ENCODE measurements at regions not wholly inside any gene's neighbourhood (a gene's known extent, or its start where the extent isn't known, plus 50 kb on each side); places are given as distances from the start of the nearest gene placed in this dataset.

DNA sequence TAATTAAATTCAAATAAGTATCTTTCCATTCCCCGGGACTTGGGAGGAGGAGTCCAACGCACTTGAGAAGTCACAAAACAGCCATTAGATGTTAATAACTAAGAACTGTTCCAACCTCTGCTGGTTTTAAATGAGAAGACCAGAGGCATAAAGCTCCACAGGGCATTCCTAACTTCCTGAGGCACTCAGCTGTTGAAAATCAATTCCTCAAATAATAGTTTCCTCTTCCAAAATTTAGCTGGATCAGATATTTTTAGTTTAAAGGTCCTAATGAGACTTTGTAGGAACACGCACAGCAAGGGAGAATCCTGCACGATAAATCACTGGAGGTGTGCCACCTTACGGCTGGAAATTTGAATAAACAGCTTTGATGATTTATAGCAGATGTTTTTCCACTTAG lies 504.3 kb upstream of the ZFP42 start:
- H3K4me3 ChIP-seq, result no peak overlapping the region
- H3K27ac ChIP-seq, result no peak overlapping the region
- no peaks in the 10 kb centered on the region for H3K9me3 ChIP-seq (ENCODE audit: low read depth)
- no peaks in the 10 kb centered on the region for H3K4me1 ChIP-seq (ENCODE audit: low read depth)
- H3K27me3 ChIP-seq, result no peaks in the 10 kb centered on the region
- TF ChIP-seq, protein P1, sequence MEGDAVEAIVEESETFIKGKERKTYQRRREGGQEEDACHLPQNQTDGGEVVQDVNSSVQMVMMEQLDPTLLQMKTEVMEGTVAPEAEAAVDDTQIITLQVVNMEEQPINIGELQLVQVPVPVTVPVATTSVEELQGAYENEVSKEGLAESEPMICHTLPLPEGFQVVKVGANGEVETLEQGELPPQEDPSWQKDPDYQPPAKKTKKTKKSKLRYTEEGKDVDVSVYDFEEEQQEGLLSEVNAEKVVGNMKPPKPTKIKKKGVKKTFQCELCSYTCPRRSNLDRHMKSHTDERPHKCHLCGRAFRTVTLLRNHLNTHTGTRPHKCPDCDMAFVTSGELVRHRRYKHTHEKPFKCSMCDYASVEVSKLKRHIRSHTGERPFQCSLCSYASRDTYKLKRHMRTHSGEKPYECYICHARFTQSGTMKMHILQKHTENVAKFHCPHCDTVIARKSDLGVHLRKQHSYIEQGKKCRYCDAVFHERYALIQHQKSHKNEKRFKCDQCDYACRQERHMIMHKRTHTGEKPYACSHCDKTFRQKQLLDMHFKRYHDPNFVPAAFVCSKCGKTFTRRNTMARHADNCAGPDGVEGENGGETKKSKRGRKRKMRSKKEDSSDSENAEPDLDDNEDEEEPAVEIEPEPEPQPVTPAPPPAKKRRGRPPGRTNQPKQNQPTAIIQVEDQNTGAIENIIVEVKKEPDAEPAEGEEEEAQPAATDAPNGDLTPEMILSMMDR (IDR thresholded peaks at IDR 0.05; ENCODE audit: low read depth, low read length), result no peak
- no peak for DNase-seq (ENCODE audit: low read depth in 1 of 2, low spot score in 1 of 2)
- H3K36me3 ChIP-seq, result no peaks in the 10 kb centered on the region

DNA sequence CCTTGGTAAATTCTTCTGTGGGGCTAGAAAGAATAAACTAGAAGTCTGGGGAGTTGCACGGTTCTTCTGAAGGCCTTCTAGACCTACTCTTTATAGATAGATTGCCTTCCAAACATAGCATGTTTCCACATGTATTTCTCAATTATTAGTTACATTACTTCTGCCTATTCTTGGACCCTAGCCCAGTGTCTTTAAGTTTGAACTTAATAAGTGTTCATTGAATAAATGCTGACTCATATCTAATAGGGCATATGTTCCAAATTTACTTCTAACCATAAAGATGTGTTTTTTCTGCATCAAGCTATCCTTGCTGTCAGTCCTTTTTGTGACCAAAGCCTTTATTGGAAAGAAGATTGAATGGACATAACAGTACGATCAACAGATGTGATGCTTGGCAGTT lies 503.6 kb upstream of the ZFP42 start:
- no peak overlapping the region for H3K4me3 ChIP-seq
- no peaks in the 10 kb centered on the region for H3K9me3 ChIP-seq (ENCODE audit: low read depth)
- H3K27ac ChIP-seq, result no peak overlapping the region
- no peak for DNase-seq (ENCODE audit: low read depth in 1 of 2, low spot score in 1 of 2)
- no peaks in the 10 kb centered on the region for H3K4me1 ChIP-seq (ENCODE audit: low read depth)
- no peaks in the 10 kb centered on the region for H3K36me3 ChIP-seq
- no peaks in the 10 kb centered on the region for H3K27me3 ChIP-seq
- TF ChIP-seq, protein P1 (IDR thresholded peaks at IDR 0.05; ENCODE audit: low read depth, low read length), result no peak

- Histone ChIP-seq H3K4me3 (no peak overlapping the region), H3K9me3 (ENCODE audit: low read depth) (no peaks in the 10 kb centered on the region), H3K4me1 (ENCODE audit: low read depth) (no peaks in the 10 kb centered on the region), H3K36me3 (no peaks in the 10 kb centered on the region), H3K27me3 (no peaks in the 10 kb centered on the region), H3K27ac (no peak overlapping the region)
- TF ChIP-seq, protein P1 (IDR thresholded peaks at IDR 0.05; ENCODE audit: low read depth, low read length), result no peak
- no peak for DNase-seq (ENCODE audit: low read depth in 1 of 2, low spot score in 1 of 2)
These were observed 501.9 kb upstream of the ZFP42 start for GRCh38 chr4:187493661-187494060.

DNA sequence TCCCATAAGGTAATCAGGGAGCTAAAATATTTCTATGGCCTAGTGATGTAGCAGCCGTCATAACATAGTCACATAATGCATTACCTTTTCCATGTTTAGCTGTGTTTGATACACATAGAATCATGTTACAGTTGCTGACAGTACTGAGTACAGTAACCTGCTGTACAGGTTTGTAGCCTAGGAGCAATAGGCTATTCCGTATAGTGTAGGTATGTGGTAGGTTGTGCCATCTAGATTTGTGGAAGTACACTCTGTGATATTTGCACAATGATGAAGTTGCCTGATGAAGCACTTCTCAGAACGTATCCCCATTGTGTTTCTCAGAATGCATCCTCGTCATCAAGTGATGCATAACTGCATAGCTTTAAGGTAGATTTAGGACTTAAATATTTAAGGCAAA lies 495.6 kb upstream of the ZFP42 start:
- Histone ChIP-seq H3K4me3 (no peak overlapping the region), H3K27me3 (no peaks in the 10 kb centered on the region), H3K36me3 (no peaks in the 10 kb centered on the region), H3K9me3 (ENCODE audit: low read depth) (no peaks in the 10 kb centered on the region), H3K27ac (no peak overlapping the region), H3K4me1 (ENCODE audit: low read depth) (no peaks in the 10 kb centered on the region)
- TF ChIP-seq, protein P1 (IDR thresholded peaks at IDR 0.05; ENCODE audit: low read depth, low read length), result no peak
- no peak for DNase-seq (ENCODE audit: low read depth in 1 of 2, low spot score in 1 of 2)

- TF ChIP-seq, protein P1 (IDR thresholded peaks at IDR 0.05; ENCODE audit: low read depth, low read length), result no peak
- Histone ChIP-seq H3K4me3 (no peak overlapping the region), H3K27ac (no peak overlapping the region), H3K9me3 (ENCODE audit: low read depth) (no peaks in the 10 kb centered on the region), H3K36me3 (no peaks in the 10 kb centered on the region), H3K4me1 (ENCODE audit: low read depth) (no peaks in the 10 kb centered on the region), H3K27me3 (no peaks in the 10 kb centered on the region)
- DNase-seq (ENCODE audit: low read depth in 1 of 2, low spot score in 1 of 2), result no peak
These were observed 494.8 kb upstream of the ZFP42 start for GRCh38 chr4:187500796-187501195.

DNA sequence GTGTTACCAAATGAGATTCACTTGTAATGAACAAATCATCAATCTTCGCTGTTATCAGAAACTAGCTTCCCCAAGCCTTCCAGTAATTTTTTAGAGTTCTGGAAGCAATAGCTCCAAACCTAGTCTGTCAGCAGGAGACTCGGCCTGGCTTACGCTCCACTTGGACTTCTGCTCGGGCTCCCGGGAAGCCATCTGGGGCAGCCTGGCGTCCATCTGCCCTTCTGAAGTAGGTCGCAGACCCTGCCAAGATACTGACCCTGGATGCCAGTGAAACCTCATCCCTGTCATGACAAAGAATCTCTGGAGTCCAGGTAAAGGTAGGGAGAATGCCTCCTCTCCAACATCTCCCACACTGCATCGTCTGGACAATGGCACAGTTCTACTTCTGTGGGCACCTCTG lies 493.8 kb upstream of the ZFP42 start:
- H3K4me3 ChIP-seq, result no peak overlapping the region
- no peaks in the 10 kb centered on the region for H3K9me3 ChIP-seq (ENCODE audit: low read depth)
- no peaks in the 10 kb centered on the region for H3K27me3 ChIP-seq
- TF ChIP-seq, protein P1 (IDR thresholded peaks at IDR 0.05; ENCODE audit: low read depth, low read length), result no peak
- H3K27ac ChIP-seq, result no peak overlapping the region
- no peak for DNase-seq (ENCODE audit: low read depth in 1 of 2, low spot score in 1 of 2)
- H3K36me3 ChIP-seq, result no peaks in the 10 kb centered on the region
- H3K4me1 ChIP-seq (ENCODE audit: low read depth), result no peaks in the 10 kb centered on the region
